ENCODE measurements at regions not wholly inside any gene's neighbourhood (a gene's known extent, or its start where the extent isn't known, plus 50 kb on each side); places are given as distances from the start of the nearest gene placed in this dataset.
A peak's percentile ranks its signal among the peaks of the same experiment; 100 is the strongest.

- TF ChIP-seq EZH2 (optimal IDR thresholded peaks at IDR 0.05; ENCODE audit: low read depth, low read length) (no peak), EZH2phosphoT487 (IDR thresholded peaks at IDR 0.05; ENCODE audit: low read length) (no peak), CTCF (IDR thresholded peaks at IDR 0.05; ENCODE audit: low read length) (peak; percentile 13)
- Histone ChIP-seq H3F3A (ENCODE audit: insufficient read depth, low read length) (no peaks in the 10 kb centered on the region), H2AFZ (ENCODE audit: low read length) (no peak overlapping the region), H3K27ac (ENCODE audit: low read length) (no peak overlapping the region), H3K4me3 (ENCODE audit: low read length) (no peak overlapping the region), H3K9me2 (replicated peaks; ENCODE audit: insufficient read depth, low read length) (no peaks in the 10 kb centered on the region), H3K36me3 (replicated peaks; ENCODE audit: insufficient read depth, low read length) (no peaks in the 10 kb centered on the region), H3K4me1 (ENCODE audit: low read length) (peaks cover 3% of the 10 kb centered on the region; the same call in 1 of the 2 replicates), H3K27me3 (replicated peaks; ENCODE audit: insufficient read depth, low read length) (no peaks in the 10 kb centered on the region), H3K9ac (ENCODE audit: low read length) (no peak overlapping the region), H4K20me1 (ENCODE audit: insufficient read depth, low read length) (no peaks in the 10 kb centered on the region), H3K79me2 (ENCODE audit: low read length) (no peaks in the 10 kb centered on the region), H3K9me3 (replicated peaks; ENCODE audit: insufficient read depth, low read length) (no peaks in the 10 kb centered on the region), H3K4me2 (ENCODE audit: low read depth, low read length) (no peak overlapping the region)
- peak; percentile 28 for DNase-seq
Measured at GRCh38 chr3:104392327-104392726, 974.4 kb upstream of the ALCAM start.

GRCh38 chr3:104396974-104397669 is 969.6 kb upstream of the ALCAM start:
- no peaks in the 10 kb centered on the region for H3K79me2 ChIP-seq (ENCODE audit: low read length)
- no peaks in the 10 kb centered on the region for H3K9me3 ChIP-seq (replicated peaks; ENCODE audit: insufficient read depth, low read length)
- H4K20me1 ChIP-seq (ENCODE audit: insufficient read depth, low read length), result no peaks in the 10 kb centered on the region
- no peak overlapping the region for H3K4me3 ChIP-seq (ENCODE audit: low read length)
- H3K9ac ChIP-seq (ENCODE audit: low read length), result no peak overlapping the region
- H3K9me2 ChIP-seq (replicated peaks; ENCODE audit: insufficient read depth, low read length), result no peaks in the 10 kb centered on the region
- no peaks in the 10 kb centered on the region for H3F3A ChIP-seq (ENCODE audit: insufficient read depth, low read length)
- no peak overlapping the region for H3K27ac ChIP-seq (ENCODE audit: low read length)
- TF ChIP-seq EZH2phosphoT487 (IDR thresholded peaks at IDR 0.05; ENCODE audit: low read length) (no peak), CTCF (IDR thresholded peaks at IDR 0.05; ENCODE audit: low read length) (no peak), EZH2 (optimal IDR thresholded peaks at IDR 0.05; ENCODE audit: low read depth, low read length) (no peak)
- H2AFZ ChIP-seq (ENCODE audit: low read length), result no peak overlapping the region
- no peak overlapping the region for H3K4me2 ChIP-seq (ENCODE audit: low read depth, low read length)
- DNase-seq, result no peak
- no peaks in the 10 kb centered on the region for H3K4me1 ChIP-seq (ENCODE audit: low read length)
- H3K36me3 ChIP-seq (replicated peaks; ENCODE audit: insufficient read depth, low read length), result no peaks in the 10 kb centered on the region
- no peaks in the 10 kb centered on the region for H3K27me3 ChIP-seq (replicated peaks; ENCODE audit: insufficient read depth, low read length)

DNA sequence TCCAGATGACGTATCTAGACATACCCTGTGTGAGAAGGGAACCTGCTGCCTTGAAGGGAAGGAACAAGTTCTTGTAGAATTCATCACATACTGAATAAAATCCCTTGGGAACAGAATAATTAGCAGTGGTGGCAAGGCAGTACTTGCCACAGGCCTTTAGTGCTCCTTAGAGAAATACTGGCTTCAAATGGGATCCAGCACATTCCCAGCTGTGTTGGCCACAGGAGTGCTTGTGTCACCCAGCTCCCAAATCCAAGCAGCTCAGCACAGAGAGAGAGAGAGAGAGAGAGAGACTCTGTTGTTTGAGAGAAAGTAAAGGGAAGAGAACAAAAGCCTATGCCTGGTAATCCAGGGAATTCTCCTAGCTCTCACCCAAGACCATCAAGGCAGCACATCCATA is 969.0 kb upstream of the ALCAM start:
- H3F3A ChIP-seq (ENCODE audit: insufficient read depth, low read length), result no peaks in the 10 kb centered on the region
- no peaks in the 10 kb centered on the region for H3K4me1 ChIP-seq (ENCODE audit: low read length)
- no peak overlapping the region for H3K4me2 ChIP-seq (ENCODE audit: low read depth, low read length)
- no peaks in the 10 kb centered on the region for H3K36me3 ChIP-seq (replicated peaks; ENCODE audit: insufficient read depth, low read length)
- no peaks in the 10 kb centered on the region for H4K20me1 ChIP-seq (ENCODE audit: insufficient read depth, low read length)
- H3K9me2 ChIP-seq (replicated peaks; ENCODE audit: insufficient read depth, low read length), result no peaks in the 10 kb centered on the region
- H3K4me3 ChIP-seq (ENCODE audit: low read length), result no peak overlapping the region
- H3K79me2 ChIP-seq (ENCODE audit: low read length), result no peaks in the 10 kb centered on the region
- H3K27ac ChIP-seq (ENCODE audit: low read length), result no peak overlapping the region
- no peak for DNase-seq
- no peaks in the 10 kb centered on the region for H3K9me3 ChIP-seq (replicated peaks; ENCODE audit: insufficient read depth, low read length)
- H2AFZ ChIP-seq (ENCODE audit: low read length), result no peak overlapping the region
- no peak for TF ChIP-seq CTCF (IDR thresholded peaks at IDR 0.05; ENCODE audit: low read length)
- TF ChIP-seq EZH2phosphoT487 (IDR thresholded peaks at IDR 0.05; ENCODE audit: low read length), result no peak
- TF ChIP-seq EZH2 (optimal IDR thresholded peaks at IDR 0.05; ENCODE audit: low read depth, low read length), result no peak
- no peaks in the 10 kb centered on the region for H3K27me3 ChIP-seq (replicated peaks; ENCODE audit: insufficient read depth, low read length)
- no peak overlapping the region for H3K9ac ChIP-seq (ENCODE audit: low read length)

Measured in MM.1S (cell line).